HG03520 (cell line): ENCODE measurements at regions not wholly inside any gene's neighbourhood (a gene's known extent, or its start where the extent isn't known, plus 50 kb on each side); places are given as distances from the start of the nearest gene placed in this dataset.
"Not testable (repeated sequence)": the region's sequence is repeated elsewhere in the genome, so short reads cannot be mapped to it uniquely, and the experiment has no call there.

Experiments used
- ATAC-seq: cut with Tn5 transposase; IDR thresholded peaks from one replicate; pipeline ENCODE4 v1.9.1; 2021; ENCODE audit warnings: mild to moderate bottlenecking, moderate library complexity; ENCODE audit not compliant: unreplicated experiment

GRCh38 chr2:183522489-183523266 is 398.4 kb downstream of the NUP35 start:
- no peak for ATAC-seq

GRCh38 chr2:183530333-183530901 is 406.2 kb downstream of the NUP35 start:
- ATAC-seq: peak; percentile 81

DNA sequence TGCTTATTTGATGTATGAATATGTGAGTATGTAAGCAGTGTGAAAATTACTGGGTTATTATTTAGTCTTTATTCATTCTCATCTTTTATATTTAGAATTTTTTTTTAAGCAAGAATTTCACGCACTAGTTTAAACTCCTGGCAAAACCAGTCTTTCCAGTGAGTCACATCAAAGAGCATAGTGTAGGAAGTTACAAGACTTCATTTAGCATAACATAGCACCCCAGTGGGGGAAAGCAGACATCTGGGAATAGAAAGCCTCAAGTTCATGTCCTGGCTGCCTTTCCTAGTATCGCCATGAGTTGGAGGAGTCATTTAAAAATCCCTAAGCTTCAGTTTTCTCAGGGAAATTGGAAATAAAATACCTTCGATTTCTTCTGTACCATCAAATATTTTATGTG is 408.3 kb downstream of the NUP35 start:
- ATAC-seq: no peak

GRCh38 chr2:183533021-183533420 is 408.8 kb downstream of the NUP35 start:
- ATAC-seq: no peak

DNA sequence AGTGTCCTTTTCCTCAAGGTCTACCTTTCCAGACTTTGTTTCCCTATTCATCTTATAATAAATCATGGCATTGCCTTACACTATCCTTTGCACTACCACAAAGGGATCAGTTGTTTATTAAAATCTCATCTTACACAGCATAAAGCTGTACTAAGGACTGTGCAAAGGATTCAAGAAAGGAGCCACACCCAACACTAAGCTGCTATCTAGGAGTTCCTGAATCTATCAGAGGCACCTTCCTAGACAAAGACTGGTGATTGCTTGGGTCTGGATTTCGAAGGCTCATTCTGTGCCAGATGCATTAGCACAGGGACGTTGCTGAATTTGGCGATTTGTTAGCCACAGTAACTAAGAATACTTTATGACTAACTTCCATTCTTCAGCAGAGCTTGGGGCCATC is 412.0 kb downstream of the NUP35 start:
- no peak for ATAC-seq

DNA sequence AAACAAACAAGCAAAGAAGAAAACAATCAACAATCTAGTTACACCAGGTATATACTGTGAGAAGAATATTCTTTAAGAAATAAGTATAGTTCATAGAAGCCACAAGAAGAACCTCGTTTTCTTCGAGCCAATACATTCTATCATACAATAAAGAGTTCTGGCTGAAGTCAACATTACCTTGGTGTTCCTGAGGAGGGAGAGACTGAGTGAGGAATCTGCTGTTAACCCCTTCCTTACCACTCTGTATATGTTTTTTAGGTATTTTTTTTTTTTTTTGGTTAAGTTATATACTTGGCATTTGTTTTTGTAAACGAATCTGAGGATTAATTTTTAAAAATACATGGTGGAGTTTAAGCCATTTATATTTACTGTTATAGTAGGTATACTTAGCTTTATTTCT is 412.5 kb downstream of the NUP35 start:
- ATAC-seq: no peak

GRCh38 chr2:183541766-183542165 is 417.5 kb downstream of the NUP35 start:
- no peak for ATAC-seq

DNA sequence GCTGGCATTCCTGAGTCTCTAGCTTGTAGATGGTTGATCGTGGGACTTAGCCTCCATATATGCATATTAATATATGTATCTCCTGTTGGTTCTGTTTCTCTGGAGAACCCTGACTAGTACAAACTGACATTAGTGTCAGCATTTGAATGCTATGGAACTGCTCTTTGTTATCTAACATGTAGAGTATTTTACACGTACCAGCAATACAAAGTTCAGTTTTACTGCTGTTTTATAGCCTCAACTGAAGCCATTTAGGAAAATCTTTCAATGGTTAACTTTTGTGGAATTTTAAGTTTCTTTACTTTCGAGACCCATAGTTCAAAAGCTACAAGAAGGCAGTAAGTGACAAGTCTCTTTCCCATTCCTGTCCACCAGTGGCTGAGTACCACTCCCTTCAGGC is 418.4 kb downstream of the NUP35 start:
- no peak for ATAC-seq

DNA sequence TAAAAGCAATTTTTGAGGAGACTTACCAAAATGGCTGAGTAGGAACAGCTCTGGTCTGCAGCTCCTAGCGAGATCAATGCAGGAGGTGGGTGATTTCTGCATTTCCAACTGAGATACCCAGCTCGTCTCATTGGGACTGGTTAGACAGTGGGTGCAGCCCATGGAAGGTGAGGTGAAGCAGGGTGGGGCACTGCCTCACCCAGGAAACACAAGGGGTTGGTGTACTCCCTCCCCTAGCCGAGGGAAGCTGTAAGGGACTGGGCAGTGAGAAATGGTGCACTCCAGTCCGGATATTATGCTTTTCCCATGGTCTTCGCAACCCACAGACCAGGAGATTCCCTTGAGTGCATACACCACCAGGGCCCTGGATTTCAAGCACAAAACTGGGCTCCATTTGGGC is 419.0 kb downstream of the NUP35 start:
- ATAC-seq: no peak

DNA sequence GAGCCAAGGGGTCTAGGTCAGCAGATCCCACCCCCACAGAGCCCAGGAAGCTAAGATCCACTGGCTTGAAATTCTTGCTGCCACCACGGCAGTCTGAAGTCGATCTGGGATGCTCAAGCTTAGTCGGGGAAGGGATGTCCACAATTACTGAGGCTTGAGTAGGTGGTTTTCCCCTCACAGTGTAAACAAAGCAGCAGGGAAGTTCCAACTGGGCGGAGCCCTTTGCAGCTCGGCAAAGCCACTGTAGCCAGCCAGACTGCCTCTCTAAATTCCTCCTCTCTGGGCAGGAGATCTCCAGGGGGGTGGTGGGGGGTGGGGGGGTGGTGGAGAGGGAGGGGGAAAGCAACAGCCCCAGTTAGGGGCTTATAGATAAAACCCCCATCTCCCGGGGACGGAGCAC is 419.5 kb downstream of the NUP35 start:
- peak; percentile 92 for ATAC-seq

- not testable (repeated sequence) for ATAC-seq
These were observed 422.5 kb downstream of the NUP35 start for GRCh38 chr2:183546560-183547350.

DNA sequence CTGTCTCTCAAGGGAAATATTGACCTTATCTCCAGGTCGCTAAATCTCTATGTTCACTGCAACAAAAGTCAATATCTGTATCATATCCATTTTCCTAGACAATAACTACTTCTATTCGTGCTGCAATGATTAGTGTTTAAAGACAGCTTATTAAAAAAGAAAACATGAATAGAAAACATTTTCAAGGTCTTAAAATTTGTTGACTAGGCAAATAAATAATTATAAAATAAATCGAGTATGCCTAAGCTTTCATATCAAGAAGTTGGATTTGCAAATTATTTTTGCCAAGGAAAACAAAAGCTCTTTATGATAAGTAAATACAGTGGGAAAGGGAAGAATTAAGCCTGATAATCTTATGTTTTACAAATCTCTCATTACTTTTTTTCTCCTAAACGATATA is 428.5 kb downstream of the NUP35 start:
- ATAC-seq: no peak

DNA sequence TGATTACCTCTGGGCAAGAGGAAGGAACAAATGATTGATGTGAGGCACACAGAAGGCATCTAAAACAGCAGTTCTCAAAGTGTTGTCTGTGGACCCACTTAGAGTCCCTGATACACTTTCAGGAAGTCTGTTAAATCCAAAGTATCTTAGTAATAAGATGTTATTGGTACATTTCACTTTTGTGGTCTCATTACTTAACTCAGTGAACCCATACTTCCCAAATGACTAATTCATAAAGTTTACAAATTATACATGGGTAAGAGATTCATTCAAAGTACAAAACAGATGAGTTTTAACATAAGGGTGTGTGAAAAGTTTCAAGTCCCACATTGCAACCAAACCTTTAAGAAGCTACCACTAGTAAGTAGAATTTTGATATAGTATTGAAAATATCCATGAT is 440.5 kb downstream of the NUP35 start:
- no peak for ATAC-seq

- no peak for ATAC-seq
These were observed 451.2 kb downstream of the NUP35 start for GRCh38 chr2:183575481-183575880.

DNA sequence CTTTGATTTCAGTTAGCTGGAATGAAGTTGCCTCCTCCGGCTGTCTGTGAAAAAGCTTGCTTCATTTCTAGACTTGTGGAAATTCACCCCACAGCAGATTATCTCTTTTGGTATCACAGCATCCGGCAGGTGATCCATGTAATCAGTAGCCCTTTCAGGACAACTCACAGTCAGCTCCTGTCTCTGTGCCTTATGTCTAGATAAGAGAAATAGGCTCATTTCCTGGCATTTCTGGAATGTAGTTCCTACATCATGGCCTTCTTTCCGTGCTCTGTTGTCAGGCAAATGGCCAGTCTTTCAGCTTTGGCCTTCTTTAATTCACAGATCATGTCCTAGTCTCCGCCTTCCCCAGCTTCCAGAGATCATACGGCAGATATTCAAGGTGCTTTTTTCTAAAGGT is 455.4 kb downstream of the NUP35 start:
- ATAC-seq: no peak

GRCh38 chr2:183592271-183592670 is 468.0 kb downstream of the NUP35 start:
- no peak for ATAC-seq

- ATAC-seq: no peak
These were observed 469.9 kb downstream of the NUP35 start for GRCh38 chr2:183594150-183594549.

GRCh38 chr2:183597841-183598240 is 473.6 kb downstream of the NUP35 start:
- ATAC-seq: no peak

DNA sequence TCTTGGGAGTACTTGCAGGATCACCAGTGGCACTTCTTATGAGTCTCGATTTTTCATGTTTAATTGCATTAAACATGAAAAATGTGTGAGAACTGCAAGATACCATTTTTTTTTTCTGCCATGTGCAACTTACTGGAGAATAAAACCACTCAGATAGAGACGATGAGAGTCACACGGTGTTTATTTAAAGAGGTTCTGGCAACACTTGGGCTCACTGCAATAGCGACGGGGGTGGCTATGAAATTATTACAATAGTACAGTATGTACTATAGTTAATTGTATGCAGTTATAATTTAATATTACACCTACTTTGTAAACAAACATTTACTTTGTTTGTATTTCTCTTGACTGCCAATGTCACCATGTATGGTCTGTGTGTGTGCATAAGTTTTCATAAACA is 479.8 kb downstream of the NUP35 start:
- no peak for ATAC-seq

GRCh38 chr2:183605440-183605839 is 481.2 kb downstream of the NUP35 start:
- no peak for ATAC-seq

- no peak for ATAC-seq
These were observed 481.9 kb downstream of the NUP35 start for GRCh38 chr2:183606022-183606717.
